Liver (tissue), 8 donors: ENCODE measurements at regions not wholly inside any gene's neighbourhood (a gene's known extent, or its start where the extent isn't known, plus 50 kb on each side); places are given as distances from the start of the nearest gene placed in this dataset.

ENCODE experiments used
- DNase-seq: peaks from one replicate; pipeline ENCODE4 v3.0.0-alpha.2; 2017; ENCODE audit warnings: low spot score
- H3K27ac ChIP-seq, 2 donors: one replicate each; pipeline ENCODE4 v1.7.0; 2013; ENCODE audit warnings: inconsistent platforms in 2 of 2, low read length in 2 of 2, control low read depth in 1 of 2, low read depth in 1 of 2, mild to moderate bottlenecking in 1 of 2
- H3K27me3 ChIP-seq, 4 donors: one replicate each; pipeline versions ENCODE4 v1.6.1 to v1.7.0; 2013; ENCODE audit warnings: low read length in 3 of 4, inconsistent platforms in 1 of 4, mild to moderate bottlenecking in 1 of 4, moderate library complexity in 1 of 4; ENCODE audit not compliant: control insufficient read depth in 4 of 4, insufficient read depth in 4 of 4
- H3K36me3 ChIP-seq, 4 donors: one replicate each; pipeline versions ENCODE4 v1.6.1 to v1.7.0; 2013; ENCODE audit warnings: low read length in 3 of 4, mild to moderate bottlenecking in 3 of 4, low read depth in 1 of 4, moderate library complexity in 1 of 4; ENCODE audit not compliant: control insufficient read depth in 4 of 4, insufficient read depth in 3 of 4
- H3K4me1 ChIP-seq, 4 donors: one replicate each; pipeline versions ENCODE4 v1.6.1 to v1.7.0; 2013; ENCODE audit warnings: low read length in 3 of 4, mild to moderate bottlenecking in 3 of 4, moderate library complexity in 1 of 4; ENCODE audit not compliant: control insufficient read depth in 4 of 4, insufficient read depth in 4 of 4
- H3K4me3 ChIP-seq, 3 donors: one replicate each; pipeline versions ENCODE4 v1.6.1 to v1.7.0; 2013; ENCODE audit warnings: low read length in 3 of 3, control low read depth in 1 of 3, low read depth in 1 of 3, mild to moderate bottlenecking in 1 of 3
- H3K9ac ChIP-seq, 2 donors: one replicate each; pipeline ENCODE4 v1.7.0; 2013; ENCODE audit warnings: low read length in 2 of 2, mild to moderate bottlenecking in 2 of 2, moderate library complexity in 2 of 2, control low read depth in 1 of 2, low read depth in 1 of 2
- H3K9me3 ChIP-seq, 4 donors: one replicate each; pipeline versions ENCODE4 v1.6.1 to v1.7.0; 2013; ENCODE audit warnings: low read length in 3 of 4; ENCODE audit not compliant: control insufficient read depth in 4 of 4
- ATF3 ChIP-seq: IDR thresholded peaks from 2 replicates; pipeline ENCODE4 v1.6.1; 2016; ENCODE audit warnings: antibody characterized with exemption
- CTCF ChIP-seq: fragments of 150-350 bp; IDR thresholded peaks from 2 replicates; pipeline ENCODE4 v1.5.1; 2017; ENCODE audit warnings: improper control_type of control experiment, low read depth, low read length; ENCODE audit not compliant: missing input control
- EGR1 ChIP-seq, 2 donors: IDR thresholded peaks; 2 replicates each; pipeline ENCODE4 v1.6.1; 2016 to 2018; ENCODE audit warnings: antibody characterized with exemption in 2 of 2, low read depth in 2 of 2
- FOXA2 ChIP-seq: IDR thresholded peaks from 2 replicates; pipeline ENCODE4 v1.6.1; 2016; ENCODE audit warnings: antibody characterized with exemption
- GABPA ChIP-seq, 2 donors: IDR thresholded peaks in 1 of 2; conservative IDR thresholded peaks in 1 of 2; 2 replicates each; pipeline ENCODE4 v1.6.1; 2016; ENCODE audit warnings: antibody characterized with exemption in 2 of 2, mild to moderate bottlenecking in 1 of 2, moderate library complexity in 1 of 2
- HNF4A ChIP-seq, 2 donors: conservative IDR thresholded peaks; 2 replicates each; pipeline ENCODE4 v1.6.1; 2016; ENCODE audit warnings: antibody characterized with exemption in 2 of 2, mild to moderate bottlenecking in 2 of 2
- JUND ChIP-seq, 2 donors: IDR thresholded peaks; 2 replicates each; pipeline ENCODE4 v1.6.1; 2016; ENCODE audit warnings: antibody characterized with exemption in 2 of 2
- MAX ChIP-seq: IDR thresholded peaks from 2 replicates; pipeline ENCODE4 v1.6.1; 2016; ENCODE audit warnings: antibody characterized with exemption
- NR2F2 ChIP-seq: IDR thresholded peaks from 2 replicates; pipeline ENCODE4 v1.6.1; 2016; ENCODE audit warnings: antibody characterized with exemption
- RAD21 ChIP-seq, 2 donors: IDR thresholded peaks; 2 replicates each; pipeline ENCODE4 v1.6.1; 2016; ENCODE audit warnings: antibody characterized with exemption in 2 of 2, mild to moderate bottlenecking in 2 of 2
- REST ChIP-seq: IDR thresholded peaks from 2 replicates; pipeline ENCODE4 v1.6.1; 2016; ENCODE audit warnings: antibody characterized with exemption, mild to moderate bottlenecking
- RXRA ChIP-seq, 2 donors: IDR thresholded peaks; 2 replicates each; pipeline ENCODE4 v1.6.1; 2017 to 2018; ENCODE audit warnings: antibody characterized with exemption in 2 of 2, mild to moderate bottlenecking in 1 of 2
- SP1 ChIP-seq: IDR thresholded peaks from 2 replicates; pipeline ENCODE4 v1.6.1; 2018; ENCODE audit warnings: antibody characterized with exemption, mild to moderate bottlenecking
- TAF1 ChIP-seq: conservative IDR thresholded peaks from 2 replicates; pipeline ENCODE4 v1.6.1; 2016; ENCODE audit warnings: antibody characterized with exemption, mild to moderate bottlenecking
- YY1 ChIP-seq: IDR thresholded peaks from 2 replicates; pipeline ENCODE4 v1.6.1; 2016; ENCODE audit warnings: antibody characterized with exemption, mild to moderate bottlenecking
- ZBTB33 ChIP-seq: IDR thresholded peaks from 2 replicates; pipeline ENCODE4 v1.6.1; 2016; ENCODE audit warnings: antibody characterized with exemption
- WGBS: extraction: QIAGEN DNeasy Blood & Tissue Kit; methylation state at CpG from one replicate; pipeline ENCODE4 v1.1.7; 2013; 5-methylcytosine and 5-hydroxymethylcytosine counted together
- donor health status: healthy.
- donor health status: healthy.
- donor health status: healthy.
- donor health status: healthy.
- donor health status: healthy.

GRCh38 chr2:184268900-184269477 is 329.3 kb upstream of the ZNF804A start:
- H3K27ac ChIP-seq = no peak overlapping the region
- H3K4me1 ChIP-seq = no peaks in the 10 kb centered on the region
- H3K4me3 ChIP-seq = no peak overlapping the region
- no peaks in the 10 kb centered on the region for H3K9me3 ChIP-seq
- 51% methylated on average over 5 of the region's 5 CpGs for WGBS
- H3K27me3 ChIP-seq = no peaks in the 10 kb centered on the region
- H3K36me3 ChIP-seq = no peaks in the 10 kb centered on the region
- H3K9ac ChIP-seq = no peak overlapping the region
- TF ChIP-seq EGR1 (IDR thresholded peaks at IDR 0.05; ENCODE audit: low read depth in 2 of 2) = no peak
- no peak for TF ChIP-seq CTCF
- no peak for TF ChIP-seq ATF3
- no peak for TF ChIP-seq FOXA2
- no peak for TF ChIP-seq TAF1
- TF ChIP-seq NR2F2 = no peak
- no peak for TF ChIP-seq SP1
- TF ChIP-seq MAX = no peak
- no peak for TF ChIP-seq REST
- TF ChIP-seq RXRA (IDR thresholded peaks at IDR 0.05) = no peak
- no peak for TF ChIP-seq GABPA (IDR thresholded peaks at IDR 0.05 in 1 of 2, conservative IDR thresholded peaks at IDR 0.05 in 1 of 2)
- TF ChIP-seq HNF4A (conservative IDR thresholded peaks at IDR 0.05) = no peak
- TF ChIP-seq YY1 = no peak
- no peak for DNase-seq

GRCh38 chr2:184270660-184271059 is 327.7 kb upstream of the ZNF804A start:
- TF ChIP-seq EGR1 (IDR thresholded peaks at IDR 0.05; ENCODE audit: low read depth in 2 of 2) (no peak), RXRA (IDR thresholded peaks at IDR 0.05) (no peak), ZBTB33 (no peak), JUND (IDR thresholded peaks at IDR 0.05) (no peak), YY1 (no peak), RAD21 (IDR thresholded peaks at IDR 0.05) (no peak)
- WGBS = 78% methylated on average over 5 of the region's 5 CpGs
- no peak for DNase-seq
- Histone ChIP-seq H3K4me3 (no peak overlapping the region), H3K4me1 (no peaks in the 10 kb centered on the region), H3K36me3 (no peaks in the 10 kb centered on the region), H3K27me3 (no peaks in the 10 kb centered on the region), H3K9me3 (no peaks in the 10 kb centered on the region), H3K9ac (no peak overlapping the region), H3K27ac (no peak overlapping the region)
